ENCODE measurements at regions not wholly inside any gene's neighbourhood (a gene's known extent, or its start where the extent isn't known, plus 50 kb on each side); places are given as distances from the start of the nearest gene placed in this dataset.

DNA sequence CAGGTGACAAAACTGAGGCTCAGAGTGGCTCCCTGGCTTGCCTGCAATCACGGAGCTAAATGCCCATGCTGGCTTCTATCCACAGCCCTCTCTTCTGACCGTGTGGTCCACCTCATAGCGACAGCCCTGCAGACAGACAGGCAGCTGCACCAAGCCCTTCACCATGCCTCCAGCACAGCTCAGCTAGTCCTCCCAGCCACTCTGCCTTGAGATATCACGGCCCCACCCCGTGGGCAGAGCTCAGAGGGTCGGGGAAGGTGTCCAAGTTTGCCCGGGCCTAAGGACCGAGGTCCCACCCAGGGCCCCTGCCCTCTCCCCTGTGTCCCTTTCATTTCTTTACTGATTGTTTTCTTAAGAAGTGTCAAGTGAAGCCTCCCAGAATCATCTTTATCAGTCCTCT lies 128.2 kb upstream of the GLI2 start:
- TF ChIP-seq EZH2 (IDR thresholded peaks at IDR 0.05; ENCODE audit: low read length, missing control alignments), result peak; percentile 8
- TF ChIP-seq, protein P1, sequence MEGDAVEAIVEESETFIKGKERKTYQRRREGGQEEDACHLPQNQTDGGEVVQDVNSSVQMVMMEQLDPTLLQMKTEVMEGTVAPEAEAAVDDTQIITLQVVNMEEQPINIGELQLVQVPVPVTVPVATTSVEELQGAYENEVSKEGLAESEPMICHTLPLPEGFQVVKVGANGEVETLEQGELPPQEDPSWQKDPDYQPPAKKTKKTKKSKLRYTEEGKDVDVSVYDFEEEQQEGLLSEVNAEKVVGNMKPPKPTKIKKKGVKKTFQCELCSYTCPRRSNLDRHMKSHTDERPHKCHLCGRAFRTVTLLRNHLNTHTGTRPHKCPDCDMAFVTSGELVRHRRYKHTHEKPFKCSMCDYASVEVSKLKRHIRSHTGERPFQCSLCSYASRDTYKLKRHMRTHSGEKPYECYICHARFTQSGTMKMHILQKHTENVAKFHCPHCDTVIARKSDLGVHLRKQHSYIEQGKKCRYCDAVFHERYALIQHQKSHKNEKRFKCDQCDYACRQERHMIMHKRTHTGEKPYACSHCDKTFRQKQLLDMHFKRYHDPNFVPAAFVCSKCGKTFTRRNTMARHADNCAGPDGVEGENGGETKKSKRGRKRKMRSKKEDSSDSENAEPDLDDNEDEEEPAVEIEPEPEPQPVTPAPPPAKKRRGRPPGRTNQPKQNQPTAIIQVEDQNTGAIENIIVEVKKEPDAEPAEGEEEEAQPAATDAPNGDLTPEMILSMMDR (conservative IDR thresholded peaks at IDR 0.05 in 1 of 2, IDR thresholded peaks at IDR 0.05 in 1 of 2; ENCODE audit: low read depth in 1 of 2, low read length in 2 of 2), result no peak
